Stimulated activated CD8-positive, alpha-beta memory T cell treated with anti-CD3 and anti-CD28 coated beads, Interleukin-12 subunit alpha, Interleukin-12 subunit beta, amount 100 ng/mL, for 4 hours (primary cell): ENCODE measurements at regions not wholly inside any gene's neighbourhood (a gene's known extent, or its start where the extent isn't known, plus 50 kb on each side); places are given as distances from the start of the nearest gene placed in this dataset.
"Not testable (repeated sequence)": the region's sequence is repeated elsewhere in the genome, so short reads cannot be mapped to it uniquely, and the experiment has no call there.

ENCODE experiments used
- DNase-seq: peaks from one replicate; pipeline ENCODE4 v3.0.0-alpha.2; 2020; ENCODE audit warnings: low read depth

DNA sequence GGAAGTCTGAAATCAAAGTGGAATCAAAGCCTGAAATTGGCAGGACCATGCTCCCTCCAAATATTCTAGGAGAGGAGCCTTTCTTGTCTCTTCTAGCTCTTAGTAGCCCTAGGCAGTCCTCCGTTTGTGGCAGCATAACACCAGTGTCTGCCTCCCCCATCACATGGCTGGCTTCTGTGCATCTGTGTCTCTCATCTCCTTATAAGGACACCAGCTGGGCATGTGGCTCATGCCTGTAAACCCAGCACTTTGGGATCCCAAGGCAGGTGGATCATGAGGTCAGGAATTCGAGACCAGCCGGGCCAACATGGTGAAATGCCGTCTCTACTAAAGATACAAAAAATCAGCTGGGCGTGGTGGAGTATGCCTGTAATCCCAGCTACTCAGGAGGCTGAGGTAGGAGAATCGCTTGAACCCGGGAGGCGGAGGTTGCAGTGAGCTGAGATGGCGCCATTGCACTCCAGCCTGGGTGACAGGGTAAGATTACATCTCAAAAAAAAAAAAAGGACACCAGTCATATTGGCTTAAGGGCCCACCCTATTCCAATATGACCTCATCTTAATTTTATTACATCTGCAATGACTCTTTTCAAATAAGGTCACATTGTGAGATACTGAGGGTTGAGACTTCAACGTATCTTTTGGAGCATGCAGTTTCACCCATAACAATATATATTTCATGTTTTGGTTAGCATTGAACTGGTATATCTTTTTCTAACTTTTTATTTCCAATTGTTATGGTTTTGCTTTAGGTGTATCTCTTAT, 148.0 kb upstream of the TPM1 start:
- DNase-seq, result no peak

DNA sequence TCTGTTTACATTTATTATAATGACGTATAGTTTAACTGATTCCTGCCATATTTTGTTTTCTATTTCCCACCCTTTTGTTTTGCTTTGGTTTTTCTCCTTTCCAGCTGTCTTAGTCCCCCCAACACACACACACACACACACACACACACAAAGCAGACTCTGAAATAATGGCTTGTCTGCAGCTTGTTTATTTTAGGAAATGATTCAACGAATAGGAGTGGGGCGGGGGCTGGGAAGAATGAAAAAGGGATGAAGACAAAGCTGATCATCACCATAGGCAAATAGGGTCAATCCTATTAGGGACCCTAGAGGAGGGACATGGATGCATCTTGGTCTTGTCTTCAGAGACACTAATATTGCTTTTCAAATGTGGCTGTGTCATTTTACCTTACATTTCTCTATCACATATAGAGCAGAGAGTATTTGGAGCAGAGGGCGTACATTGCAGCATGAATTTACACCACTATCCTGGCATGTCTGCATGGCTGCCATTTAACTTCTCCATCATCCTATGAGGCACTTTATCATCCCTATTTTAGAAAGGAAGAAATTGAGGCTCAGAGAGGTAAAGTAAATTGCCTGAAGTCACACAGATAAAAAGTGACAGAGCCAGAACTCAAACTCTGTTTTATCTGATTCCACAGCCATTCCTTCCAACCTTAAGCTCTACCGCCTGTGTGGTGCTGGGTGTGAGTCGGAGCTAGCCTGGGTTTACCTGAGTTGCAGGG, 147.2 kb upstream of the TPM1 start:
- no peak for DNase-seq

DNA sequence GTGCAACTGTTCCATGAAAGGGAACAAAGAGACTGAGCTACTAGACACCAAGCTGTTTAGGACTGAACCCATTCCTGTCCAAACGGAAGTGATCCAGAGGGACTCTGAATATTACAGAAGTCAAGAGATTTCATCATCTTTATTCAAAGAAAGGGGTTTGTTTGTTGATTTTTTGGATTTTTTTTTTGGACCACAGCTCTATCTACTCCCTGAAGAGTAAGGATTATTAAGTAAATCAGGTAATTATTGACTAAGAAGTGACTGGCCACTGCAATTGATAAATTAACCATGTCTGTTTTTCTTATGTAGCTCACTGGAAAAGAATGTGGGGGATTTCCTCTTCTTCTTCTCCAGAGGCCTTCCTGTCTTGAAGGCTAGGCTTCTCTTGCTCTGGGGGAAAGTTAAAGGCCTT, 146.6 kb upstream of the TPM1 start:
- no peak for DNase-seq

DNA sequence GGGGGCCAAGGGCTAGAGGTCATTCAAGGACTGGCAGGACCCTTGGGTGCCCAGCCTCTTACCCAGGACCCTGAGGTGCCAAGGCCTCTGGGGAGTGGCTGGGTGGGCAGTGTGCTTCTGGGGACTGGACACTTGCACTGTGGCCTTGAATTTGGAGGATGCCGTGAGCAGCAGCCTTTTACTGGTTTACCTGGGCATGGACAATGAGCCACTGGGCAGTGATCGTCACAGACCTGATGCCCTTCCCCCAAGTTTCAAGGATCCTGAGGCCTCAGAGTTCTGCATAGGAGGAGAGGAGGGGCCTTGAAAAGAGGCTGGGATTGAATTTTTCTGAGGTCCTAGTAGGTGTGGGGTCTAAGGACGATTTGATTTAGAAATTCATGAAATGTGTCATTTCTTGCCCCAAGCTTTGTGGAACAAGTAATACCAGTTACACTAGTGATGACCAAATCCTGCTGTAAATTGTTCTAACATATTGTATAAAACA, 146.1 kb upstream of the TPM1 start:
- no peak for DNase-seq

DNA sequence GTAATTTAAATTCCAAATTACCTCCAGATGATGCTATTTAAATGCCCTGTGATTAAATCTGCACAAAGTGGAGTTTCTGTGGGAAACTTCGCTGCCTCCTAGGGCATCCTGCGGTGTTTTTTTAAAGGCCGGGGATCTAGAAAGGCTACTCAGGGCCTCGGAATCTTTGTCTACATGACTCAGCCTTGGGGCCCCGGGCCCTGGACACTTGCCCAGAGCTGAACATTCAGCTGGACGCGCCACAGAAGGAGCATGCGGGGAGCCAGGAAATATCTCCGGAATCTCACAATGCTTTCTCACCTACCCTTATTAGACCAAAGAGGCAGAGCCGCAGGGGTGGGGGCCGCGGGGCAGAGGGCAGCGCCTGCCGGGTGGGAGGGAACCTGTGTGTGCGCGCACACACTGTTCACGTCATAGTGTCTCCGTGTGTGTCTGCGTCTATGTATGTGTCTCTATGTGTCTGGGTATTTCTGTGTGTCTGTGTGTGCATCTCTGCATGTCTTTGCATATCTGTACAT, 145.5 kb upstream of the TPM1 start:
- no peak for DNase-seq

DNA sequence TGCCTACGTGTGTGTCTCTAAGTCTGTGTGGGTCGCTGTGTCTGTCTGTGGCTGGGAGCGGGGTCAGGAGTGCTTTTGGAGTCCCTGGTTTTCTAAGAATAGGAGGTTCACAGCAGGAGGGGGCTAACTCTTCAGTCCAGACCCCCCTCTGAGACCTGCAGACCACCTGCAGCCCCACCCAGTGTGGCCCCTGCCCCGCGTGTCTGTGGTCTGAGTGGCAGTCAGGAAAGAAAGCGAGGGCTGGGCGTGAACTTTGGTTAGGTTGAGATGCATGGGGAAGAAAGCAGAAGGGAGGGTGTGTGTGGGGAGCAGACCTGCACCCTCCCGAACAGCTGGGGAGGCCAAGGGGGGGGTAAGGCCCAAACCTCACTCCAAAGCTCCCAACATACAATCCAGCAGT, 144.9 kb upstream of the TPM1 start:
- no peak for DNase-seq

DNA sequence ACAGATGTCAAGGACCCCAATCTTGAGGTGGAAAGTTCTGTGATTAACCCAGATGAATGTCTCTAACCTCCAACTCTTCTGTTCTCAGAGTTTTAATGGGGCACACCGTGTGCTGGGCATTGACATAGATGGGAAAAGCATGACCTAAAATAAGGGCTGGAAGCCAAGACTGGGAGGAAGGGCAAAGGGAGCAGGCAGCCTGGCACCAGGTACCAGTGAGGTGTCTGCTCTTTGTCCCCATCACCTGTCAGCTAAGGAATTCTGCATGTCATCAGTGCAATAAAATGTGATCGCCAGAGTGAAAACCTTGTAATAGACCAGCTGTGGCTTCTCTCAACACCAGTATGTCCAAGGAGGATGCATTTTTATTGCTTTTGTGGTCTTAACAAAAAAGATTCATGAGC, 143.5 kb upstream of the TPM1 start:
- DNase-seq, result no peak

DNA sequence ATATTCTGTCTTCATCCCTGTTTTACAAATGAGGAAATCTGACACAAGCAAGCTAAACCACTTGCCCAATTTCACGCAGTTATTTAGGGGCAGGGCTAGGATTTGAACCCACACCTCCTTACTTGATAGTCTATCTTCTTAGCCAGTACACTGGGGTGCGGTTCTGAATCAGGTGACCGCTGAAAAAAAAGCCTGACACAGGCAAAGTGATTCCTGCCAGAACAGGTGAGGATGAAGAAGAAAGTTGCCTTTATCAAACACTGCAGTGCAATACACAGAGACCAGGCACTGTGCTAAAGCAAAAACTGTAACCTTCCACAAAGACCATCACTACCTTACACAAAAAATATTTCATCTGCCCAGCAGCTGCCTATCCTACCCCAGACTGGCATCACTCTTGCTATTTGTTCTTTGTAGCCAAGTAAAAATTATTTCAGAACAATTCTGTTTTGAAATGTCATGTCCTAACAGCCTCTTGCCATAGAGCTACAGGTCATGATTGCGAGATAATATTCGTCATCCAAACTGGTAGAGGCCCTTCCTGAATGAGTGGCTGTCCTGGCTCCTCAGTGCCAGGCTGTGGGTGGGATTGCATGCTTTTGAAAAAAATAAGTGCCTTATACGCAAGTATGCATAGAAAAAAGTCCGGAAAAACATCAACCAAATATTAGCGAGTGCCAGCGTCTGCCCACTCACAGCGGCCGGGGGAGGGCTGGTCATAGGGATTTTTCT, 142.3 kb upstream of the TPM1 start:
- DNase-seq, result no peak

DNA sequence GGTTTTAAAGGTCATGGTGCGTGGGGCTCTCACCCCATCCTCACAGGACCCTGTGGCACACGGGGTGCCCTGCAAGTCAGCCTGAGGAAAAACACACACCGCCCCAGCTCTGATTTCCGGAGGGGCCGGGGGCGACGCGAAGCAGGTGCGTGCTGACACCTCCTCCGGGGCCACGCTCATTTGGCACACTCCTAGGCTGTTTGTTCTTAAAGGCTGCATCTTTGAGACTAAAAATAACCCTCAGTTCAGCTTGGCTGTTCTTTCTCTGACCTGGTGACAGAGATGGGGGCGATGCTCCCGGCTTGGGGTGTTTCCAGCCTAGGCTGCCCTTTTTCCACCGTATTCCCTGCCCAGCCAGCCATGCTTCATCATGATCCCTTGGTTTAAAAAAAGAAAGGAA, 141.5 kb upstream of the TPM1 start:
- DNase-seq, result no peak

DNA sequence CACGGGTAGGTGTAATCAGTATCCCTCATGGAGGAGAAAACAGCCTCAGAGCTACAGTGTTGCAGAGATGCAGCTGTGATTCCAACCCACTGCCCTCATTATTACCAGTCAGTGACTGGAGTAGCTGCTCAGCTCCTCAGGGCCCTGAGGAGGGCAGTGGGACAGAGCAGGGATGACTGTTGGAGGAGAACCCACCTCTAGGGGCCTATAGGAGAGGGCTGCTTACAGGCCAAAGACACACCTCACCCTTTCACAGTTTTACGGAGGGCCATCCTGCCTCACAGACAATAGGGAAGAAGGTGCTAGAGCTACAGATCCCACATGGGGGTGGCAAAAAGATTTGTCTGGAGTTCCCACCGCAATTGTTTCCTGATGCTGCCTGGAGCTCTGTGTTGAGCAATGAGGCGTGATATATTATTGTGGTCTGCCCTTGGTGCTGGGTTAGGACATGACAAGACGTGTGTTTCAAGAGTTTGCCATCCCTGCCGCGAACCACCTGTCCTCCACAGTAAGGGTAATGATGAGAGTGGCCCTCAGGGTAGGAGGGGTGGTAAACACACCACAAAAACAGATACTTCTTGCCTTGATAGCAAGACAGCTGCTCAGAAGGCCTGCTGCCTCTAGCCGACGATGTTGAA, 140.5 kb upstream of the TPM1 start:
- DNase-seq, result no peak

DNA sequence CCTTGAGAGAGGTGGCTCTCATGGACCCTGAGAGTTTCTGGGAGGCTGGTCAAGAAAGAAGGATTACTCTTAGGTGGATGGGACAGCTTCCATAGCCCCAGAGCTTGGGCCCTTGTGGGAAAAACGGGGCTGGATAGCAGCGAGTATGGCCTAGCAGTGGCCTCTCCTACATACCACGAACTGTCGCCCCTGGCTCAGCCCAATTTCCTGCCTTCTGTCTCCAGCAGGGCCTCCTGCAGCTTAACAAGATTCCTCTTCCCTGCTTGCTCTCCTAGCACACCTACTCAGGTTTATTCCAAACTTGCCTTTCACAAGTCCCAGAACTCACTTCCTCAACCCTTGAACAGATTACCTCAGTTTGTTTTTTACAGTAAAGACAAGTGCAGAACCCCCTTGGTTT, 139.7 kb upstream of the TPM1 start:
- DNase-seq, result no peak

DNA sequence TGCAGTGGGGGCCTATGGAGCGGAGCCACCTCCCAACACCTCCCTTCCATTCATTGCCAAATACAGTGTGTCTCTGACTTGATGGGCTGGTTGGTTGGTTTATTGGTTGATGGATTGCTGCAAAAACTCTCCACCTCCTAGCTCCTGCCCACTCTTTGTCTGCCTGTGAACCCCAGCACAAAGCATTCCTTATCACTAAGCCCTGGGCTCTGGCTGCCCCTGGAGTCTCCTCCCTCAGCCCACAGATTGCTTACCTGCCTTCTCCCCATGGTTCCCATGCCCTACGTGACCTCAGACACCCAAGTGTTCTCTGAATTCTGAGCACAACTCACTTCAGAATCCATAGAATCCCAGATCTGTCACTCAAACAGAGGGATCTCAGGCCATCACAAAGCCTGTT, 139.1 kb upstream of the TPM1 start:
- no peak for DNase-seq

DNA sequence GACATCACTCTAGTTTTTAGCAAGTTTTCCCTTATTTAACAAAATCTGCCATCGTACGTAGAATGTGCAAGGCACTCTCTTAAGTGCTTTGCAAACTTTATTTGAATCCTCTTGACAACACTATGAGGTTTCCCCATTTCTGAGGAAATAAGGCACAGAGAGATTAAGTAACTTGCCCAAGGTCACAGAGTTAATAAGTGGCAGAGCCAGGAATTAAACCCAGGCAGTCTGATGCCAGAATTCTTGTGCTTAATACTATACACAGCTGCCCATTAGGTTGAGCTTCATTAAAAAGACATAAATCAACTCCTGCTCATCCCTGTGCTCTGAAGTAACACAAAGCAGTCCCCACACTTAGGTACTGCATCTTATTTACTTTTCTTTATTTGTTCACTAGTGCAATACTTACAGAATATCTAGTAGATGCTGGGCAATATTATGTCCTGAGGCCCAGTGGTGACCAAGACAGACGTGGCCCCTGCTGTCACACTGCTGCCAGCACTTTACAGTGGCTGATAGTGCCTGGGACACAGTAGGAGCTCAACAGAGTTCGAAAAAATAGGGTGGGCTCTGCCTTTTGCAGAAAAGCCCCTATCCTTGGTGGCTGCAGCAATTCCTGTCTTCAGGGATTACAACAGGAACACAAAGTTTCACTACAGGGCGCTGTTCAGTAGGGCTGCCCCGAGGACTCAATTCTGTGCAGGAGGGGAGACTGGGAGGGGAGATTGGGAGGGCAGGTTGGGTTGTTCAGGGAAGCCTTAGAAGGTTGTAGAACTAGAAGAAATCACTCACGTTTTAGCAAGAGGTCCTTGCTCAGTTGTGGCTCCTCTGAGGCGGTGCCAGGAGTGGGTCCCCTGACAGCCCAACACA, 138.3 kb upstream of the TPM1 start:
- no peak for DNase-seq

DNA sequence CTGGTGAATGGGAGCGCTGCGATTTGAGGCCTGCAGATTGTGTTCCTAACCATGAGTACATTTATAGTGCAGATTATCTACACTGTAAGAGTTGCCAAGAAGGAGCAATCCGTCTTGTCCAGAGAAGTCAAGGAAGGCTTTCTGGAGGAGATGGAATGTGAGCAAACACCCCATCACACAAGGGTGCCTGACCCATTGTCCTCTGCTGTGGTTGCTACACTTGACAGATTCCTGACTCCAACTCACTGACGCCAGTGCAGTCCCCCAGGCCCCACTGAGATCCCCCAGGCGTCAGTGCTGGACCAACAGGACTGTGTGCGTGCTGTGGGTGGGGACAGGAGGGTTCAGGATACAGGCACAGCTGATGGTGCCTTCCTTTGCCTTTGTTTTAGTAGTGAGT, 135.9 kb upstream of the TPM1 start:
- DNase-seq, result no peak

DNA sequence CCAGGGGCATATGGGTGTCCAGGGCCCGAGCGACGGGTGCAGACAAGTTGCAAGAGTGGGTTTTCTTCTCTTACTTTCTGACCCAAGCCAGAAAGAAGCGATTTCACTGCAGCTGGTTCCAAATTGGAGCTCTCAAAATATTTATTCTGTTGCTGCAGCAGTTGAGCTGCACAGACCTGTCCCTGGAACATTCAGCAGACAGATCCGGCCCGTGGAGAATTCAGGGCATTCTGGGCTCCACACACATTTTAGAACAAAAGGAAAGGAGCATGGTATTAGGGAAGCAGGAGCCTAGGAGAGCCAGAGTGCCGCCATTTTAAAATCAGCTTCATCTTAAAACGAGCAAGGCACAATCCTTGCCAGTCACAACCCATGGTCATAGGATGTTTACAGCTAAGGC, 135.3 kb upstream of the TPM1 start:
- no peak for DNase-seq

DNA sequence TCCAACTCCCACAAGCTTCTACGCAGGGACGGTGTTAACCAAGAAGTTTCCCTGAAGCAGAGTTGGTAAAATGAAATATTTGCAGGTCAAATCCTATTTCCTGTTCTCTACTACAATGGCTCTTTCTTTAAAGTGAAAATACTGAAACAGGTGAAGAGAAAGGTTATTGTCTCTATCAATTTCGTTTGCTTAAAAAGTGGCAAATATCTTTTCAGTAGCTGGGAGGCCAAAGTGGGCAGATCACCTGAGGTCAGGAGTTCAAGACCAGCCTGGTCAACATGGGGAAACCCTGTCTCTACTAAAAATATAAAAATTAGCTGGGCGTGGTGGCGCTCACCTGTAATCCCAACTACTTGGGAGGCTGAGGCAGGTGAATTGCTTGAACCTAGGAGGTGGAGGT, 134.2 kb upstream of the TPM1 start:
- DNase-seq, result not testable (repeated sequence)

DNA sequence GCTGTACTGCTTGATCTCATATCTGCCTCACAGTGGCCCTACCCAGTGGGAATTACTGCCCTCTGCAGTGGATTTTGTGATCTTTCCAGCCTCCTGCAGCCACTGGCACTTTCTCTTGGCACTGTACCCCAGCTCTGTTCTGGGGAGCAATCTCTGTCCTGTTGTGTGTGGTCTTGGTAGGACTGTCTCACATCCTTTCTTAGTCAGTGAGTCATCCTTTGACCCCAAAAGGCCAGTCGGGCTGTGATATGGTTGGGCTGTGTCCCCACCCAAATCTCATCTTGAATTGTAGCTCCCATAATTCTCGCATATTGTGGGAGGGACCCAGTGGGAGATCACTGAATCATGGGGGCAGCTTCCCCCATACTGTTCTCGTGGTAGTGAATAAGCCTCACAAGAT, 133.3 kb upstream of the TPM1 start:
- no peak for DNase-seq

DNA sequence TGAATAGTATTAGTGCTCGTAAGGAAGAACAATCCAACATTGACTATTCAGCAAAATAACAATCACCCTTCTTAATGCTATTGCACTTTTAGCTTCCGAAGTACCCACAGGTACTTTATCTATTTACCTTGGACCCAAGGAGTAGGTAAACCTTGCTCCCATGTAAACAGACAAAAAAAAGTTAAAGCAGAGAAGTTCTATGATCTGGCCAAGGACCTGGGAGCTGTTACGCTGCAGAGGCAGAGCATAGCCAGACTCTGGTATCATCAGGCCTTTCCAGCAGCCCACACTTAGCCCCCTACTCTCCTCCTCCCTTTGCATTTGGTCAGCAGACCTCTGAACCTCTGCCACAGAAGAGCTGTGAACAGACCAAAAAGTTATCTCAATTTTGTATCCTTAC, 130.3 kb upstream of the TPM1 start:
- DNase-seq, result no peak

DNA sequence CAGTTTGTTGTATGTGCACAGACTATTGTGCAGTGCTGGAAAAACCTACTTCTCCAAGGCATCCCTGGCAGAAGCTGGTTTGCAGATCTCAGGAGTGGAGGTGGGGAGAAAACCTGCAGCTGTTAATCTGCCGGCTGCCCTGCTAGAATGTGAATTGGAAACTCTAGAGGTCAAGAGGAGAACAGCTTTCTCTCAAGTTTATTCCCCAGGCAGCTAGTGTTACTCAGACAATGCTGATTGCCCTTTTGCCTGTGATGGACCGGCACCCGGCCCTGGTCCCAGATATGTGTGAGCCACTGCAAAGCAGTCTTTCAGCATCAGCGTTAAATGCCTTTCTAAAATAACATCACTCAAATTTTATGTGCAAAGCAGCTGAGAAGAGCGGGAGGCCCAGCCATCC, 129.7 kb upstream of the TPM1 start:
- DNase-seq, result no peak

DNA sequence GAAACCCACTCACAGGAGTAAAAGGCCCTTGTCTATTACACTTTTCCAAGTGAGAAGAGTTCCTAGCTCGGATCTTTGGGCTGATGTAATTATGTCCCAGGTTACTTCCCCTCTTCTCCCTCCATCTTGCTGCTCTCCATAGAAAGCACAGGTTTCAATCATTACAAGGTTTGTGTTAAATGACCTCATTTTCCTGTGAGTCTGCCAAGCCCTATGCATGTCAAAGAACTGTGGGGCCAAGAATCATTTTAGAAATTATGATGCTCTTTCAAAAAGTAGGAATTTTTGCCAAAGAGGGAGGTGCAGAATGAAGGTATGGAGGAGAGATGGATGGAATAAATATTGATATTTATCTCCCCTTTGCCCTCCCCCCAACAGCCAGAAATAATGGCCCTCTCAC, 129.3 kb upstream of the TPM1 start:
- DNase-seq, result no peak

DNA sequence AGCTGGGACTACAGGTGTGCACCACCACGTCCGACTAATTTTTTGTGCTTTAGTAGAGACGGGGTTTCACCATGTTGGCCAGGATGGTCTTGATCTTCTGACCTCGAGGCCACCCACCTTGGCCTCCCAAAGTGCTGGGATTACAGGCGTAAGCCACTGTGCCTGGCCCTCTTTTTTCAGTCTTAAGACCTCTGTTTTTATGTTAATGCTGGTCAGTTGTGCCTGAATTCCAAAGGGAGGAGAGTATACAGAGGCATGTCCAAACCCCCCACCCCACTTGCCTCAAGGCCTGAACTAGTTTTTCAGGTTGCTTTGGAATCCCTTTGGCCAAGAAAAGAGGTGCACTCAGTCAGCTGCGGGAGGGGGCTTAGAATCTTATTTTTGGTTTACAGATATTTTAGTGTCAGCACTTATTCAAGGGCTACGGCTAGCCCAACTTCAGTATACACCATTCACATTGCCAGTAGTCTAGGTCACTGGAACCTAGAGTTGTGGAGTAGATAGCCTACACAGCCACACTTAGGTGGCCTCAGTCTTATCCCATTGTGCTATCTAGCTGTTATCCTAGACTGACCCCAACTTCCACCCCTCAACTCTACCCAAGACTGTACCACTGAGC, 128.0 kb upstream of the TPM1 start:
- no peak for DNase-seq
